ENCODE measurements at regions not wholly inside any gene's neighbourhood (a gene's known extent, or its start where the extent isn't known, plus 50 kb on each side); places are given as distances from the start of the nearest gene placed in this dataset.

DNA sequence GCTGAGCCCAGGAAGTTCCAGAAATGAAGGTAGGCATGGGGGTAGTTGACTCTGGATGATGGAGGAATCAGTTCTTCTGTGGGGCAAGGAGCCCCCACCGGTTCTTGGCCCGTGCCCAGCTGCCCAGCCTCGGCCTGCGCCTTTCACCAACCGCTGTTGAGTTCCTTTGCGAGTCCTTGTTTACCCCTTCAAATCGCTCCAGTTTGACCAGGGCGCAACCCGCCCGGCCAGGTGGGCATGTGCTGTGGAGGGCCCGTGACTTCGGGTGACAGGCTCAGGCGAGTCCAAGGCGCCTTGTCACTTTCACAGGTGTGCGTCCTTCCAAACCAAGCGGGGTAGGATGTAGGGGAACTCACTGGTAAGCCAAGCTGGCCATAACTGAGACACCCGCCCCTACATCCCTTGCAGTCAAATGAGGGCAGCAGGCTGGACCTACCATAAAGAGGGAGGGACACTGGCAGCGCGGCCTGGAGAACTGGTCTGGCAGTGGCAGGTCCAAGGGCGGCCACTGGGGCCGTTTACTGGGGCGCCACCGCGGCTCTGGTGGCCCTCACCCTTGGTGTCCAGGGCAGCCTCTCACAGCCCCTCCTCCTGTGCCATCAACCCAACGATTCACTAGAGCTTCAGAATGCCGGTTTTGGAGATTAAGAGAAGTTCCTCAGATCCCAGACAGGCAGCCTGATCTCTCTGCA lies 160.3 kb upstream of the ZIC3 start:
- ATAC-seq (ENCODE audit: poor library complexity) (no peak), DNase-seq (no peak)
- intact Hi-C loops (cut with DNase I): no loop called here

DNA sequence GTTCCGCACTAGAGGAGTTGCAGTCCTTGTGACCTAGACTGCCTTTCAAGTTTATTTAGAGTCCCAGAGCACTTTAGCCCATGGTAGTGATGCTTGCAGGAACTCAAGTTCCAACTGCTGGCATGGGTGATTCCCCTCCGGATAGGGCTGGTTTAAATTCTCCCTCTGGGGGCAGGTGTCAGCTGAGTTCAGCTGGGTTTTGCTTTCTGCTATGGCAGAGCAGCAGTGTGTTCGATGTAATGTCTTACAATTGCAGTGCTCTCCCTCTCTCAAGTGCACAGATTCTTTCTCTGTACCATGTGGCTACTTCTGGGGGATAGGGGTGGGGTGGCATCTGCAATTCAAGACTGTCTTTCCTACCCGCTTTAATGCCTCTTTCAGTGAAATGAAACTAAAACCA lies 164.8 kb upstream of the ZIC3 start:
- DNase-seq (no peak), ATAC-seq (ENCODE audit: poor library complexity) (no peak)
- intact Hi-C loops (cut with DNase I): no loop called here

DNA sequence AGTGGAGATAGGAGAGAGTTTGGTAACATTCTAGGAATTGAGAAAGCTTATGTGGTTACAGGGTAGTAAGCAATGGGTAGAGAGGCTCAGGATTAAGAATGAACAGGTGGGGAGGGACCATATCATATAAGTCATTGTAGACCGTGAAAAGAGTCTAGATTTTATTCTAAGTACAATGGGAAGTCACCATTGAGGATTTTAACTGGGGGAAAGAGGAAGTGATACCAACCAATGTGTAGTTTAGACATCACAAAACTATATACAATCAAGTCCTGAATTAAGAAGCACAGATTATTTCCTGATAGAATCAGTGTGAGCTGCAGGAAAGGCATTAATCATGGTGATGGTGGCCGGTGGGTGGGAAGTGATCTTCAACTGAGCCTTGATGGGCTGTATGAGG lies 178.3 kb upstream of the ZIC3 start:
- intact Hi-C loops (cut with DNase I): no loop called here
- no peak for ATAC-seq (ENCODE audit: poor library complexity)
- no peak for DNase-seq

DNA sequence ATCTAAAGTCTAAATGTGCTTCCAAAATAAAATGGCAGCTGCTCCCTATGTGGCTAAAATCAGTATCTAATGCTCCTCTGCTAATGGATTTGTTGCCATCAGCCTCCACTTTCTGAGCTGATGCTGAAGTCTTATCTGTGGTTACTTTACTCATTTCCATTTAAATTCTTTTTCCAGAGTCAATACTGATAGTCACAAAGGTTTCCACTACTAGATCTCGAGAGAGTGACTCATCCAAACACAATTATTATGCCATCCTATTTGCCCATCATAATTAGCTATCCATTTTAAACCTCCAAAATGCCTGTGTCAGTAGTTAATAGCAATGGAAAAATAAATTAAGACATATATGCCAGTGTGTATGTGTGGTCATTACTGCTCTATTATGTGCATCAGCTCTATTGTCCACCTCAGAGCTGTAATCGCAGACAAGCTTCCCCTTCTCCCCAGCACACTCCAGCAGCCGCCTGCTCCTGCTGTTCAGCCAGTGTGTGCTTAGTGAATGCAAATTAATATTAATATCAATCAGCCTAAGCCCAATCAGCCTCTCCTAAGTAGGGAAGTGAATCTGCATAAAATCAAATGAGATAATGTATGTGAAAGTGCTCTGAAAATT lies 199.8 kb upstream of the ZIC3 start:
- ATAC-seq (ENCODE audit: poor library complexity) (no peak), DNase-seq (no peak)
- intact Hi-C loops (cut with DNase I): no loop called here

DNA sequence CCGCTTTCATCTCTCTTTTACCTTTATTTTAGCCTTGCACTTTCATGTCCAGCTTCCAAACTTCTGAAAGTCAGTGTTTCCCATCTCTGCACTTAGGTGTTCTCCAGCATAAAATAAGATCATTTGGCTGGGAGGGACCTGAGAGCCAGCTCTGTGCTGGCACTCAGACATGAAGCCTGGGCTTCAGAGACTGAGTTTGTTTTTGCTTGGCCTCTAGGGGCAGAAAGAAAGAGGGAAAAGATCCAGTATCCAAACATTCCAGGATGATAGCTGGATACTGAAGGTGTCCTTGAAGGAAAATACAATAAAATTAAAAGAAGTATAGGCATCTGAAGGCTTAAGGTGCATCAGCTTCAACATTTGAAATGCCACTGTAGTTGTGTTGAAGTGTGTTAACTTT lies 202.4 kb upstream of the ZIC3 start:
- ATAC-seq (ENCODE audit: poor library complexity) (no peak), DNase-seq (no peak)
- intact Hi-C loops (cut with DNase I): no loop called here

DNA sequence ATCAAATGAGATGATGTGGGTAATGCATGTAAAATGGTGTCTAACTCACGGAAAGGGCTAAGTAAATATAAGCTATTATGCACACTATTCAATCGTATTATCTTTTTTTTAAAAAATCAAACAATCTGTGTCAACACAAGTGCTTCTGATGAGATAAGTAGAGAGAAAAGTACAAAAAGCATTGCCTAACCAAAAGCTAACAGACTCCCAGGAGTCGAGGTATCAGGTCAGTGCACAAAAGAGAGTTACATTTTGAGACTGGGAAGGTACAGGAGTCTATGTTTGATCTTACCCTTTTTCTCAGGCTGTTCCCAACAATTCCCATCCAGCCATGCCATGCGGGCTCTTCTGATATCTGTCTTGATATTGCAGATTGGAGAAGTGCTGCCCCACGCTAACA lies 203.3 kb upstream of the ZIC3 start:
- intact Hi-C loops (cut with DNase I): no loop called here
- DNase-seq (no peak), ATAC-seq (ENCODE audit: poor library complexity) (no peak)

DNA sequence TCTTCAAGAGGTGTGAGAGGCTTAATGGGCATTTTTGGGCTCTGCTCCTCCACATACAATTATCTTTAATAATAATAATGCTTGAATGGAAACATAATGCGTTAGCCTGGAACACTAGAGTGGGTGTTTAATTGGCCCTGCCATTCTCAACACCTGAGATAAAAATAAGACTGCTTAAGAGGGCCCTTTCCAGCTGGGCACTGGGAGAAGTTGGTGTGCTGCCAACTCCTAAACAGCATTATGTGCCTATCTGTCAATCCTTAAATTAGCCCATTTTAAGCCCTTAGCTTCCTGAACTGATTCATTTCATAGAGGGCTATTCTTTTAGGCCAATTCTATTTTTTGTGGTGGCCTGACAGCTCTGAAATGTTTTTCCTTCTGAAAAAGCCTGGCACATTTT lies 211.1 kb upstream of the ZIC3 start:
- intact Hi-C loops (cut with DNase I): no loop called here
- no peak for DNase-seq
- ATAC-seq (ENCODE audit: poor library complexity): no peak

DNA sequence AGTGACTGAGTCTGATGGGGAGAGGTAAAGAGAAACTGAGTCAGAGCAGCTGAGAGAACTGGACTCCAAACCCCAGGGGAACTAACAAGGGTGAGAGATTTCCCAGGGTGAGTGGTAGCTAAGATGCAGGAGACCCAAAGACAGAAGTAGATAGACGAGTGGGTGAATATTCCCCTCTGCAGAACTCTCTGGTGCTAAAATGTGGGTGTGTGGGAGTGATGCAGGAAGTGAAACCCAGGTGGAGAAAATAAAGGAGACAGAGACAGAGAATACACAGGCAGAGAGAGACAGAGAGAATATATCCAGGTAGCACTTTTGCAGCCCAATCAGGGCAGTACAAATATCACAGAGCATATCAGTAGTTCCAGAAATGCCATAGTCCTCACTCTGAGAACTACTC lies 212.5 kb upstream of the ZIC3 start:
- no peak for DNase-seq
- ATAC-seq (ENCODE audit: poor library complexity): no peak
- intact Hi-C loops (cut with DNase I): no loop called here

DNA sequence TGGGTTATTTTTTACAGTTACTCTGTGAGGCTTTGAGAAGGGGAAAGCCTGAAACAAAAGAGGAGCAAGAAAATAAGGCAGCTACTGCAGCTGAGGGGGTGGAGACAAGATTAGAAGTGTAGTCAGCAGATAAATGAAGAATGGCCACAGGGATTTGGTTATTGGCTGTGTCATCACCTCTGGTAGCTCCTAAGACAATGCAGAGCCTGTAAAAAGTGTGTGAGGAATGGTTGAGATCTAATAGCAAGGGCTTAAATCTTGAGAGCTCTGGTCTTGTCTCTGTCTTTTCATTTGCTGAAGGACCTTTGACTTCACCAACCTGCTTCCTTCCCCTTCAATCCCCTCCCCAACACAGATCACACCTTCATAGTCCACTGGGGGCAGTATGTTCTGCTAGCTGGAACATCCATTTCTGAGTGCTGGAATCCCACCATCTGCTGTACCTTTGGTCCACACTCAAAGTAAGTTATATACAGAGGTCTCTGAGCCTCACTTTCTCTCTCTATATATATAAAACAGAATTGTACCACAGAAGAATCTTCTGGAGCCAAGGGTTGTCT lies 213.7 kb upstream of the ZIC3 start:
- ATAC-seq (ENCODE audit: poor library complexity) (no peak), DNase-seq (no peak)
- intact Hi-C loops (cut with DNase I): no loop called here

DNA sequence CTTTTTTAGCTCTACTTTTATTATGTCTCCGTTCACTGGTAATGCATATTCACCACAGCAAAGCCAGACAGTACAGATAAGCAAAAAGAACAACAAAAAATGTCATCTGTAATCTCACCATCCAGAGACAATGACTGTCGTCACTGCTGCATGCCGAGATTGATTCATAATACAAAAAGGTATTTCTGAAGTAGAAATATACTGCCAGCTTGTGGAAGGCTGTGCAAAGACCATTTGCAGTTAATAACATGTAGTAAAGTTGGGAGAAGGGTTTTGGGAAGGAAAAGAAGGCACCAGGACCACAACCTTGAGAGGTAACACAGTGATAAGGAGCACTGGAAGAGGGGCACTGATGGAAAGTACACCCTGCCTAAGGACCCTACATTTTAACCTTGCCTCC lies 223.0 kb upstream of the ZIC3 start:
- ATAC-seq (ENCODE audit: poor library complexity) (no peak), DNase-seq (no peak)
- intact Hi-C loops (cut with DNase I): no loop called here

DNA sequence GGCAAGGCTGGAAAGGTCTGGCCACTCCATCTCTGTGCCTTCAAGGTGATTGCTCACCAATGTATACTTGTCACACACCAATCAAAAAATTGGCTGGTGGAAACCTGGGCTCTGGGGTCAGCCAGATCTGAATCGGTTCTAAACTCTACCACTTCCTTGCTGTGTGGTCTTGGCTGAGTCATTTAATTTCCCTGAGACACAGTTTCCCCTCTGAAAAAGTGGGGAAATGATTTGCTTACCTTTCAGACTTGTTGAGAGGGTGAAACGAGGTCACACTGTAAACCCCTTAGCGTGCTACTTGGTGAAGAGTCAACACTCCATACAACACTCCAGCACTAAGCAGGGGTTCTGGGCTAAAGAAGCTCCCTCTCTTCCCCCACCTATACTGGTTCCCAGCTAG lies 252.3 kb upstream of the ZIC3 start:
- no peak for ATAC-seq (ENCODE audit: poor library complexity)
- intact Hi-C loops (cut with DNase I): no loop called here

DNA sequence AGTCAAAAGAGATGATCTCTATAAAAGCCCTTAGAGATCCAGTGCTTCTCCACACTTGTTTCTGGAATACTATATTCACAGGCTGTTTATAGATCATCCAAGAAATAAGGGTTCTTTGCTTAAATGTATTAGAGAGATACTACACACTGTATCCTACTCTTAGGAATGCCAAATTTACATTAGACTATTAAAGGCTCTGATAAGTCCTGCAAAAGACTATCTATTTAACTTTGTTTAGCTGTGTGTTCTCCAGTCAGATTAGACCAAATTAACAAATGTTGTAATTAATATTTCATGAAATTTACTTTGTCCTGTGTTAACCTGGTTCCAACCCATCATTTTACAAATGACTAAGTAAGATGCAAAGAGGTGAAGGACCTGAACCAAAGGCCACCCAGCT lies 260.5 kb upstream of the ZIC3 start:
- intact Hi-C loops (cut with DNase I): no loop called here
- ATAC-seq (ENCODE audit: poor library complexity): no peak
- DNase-seq: no peak

More for the DNA sequence above, 252.3 kb upstream of the ZIC3 start:
- DNase-seq: no peak

DNA sequence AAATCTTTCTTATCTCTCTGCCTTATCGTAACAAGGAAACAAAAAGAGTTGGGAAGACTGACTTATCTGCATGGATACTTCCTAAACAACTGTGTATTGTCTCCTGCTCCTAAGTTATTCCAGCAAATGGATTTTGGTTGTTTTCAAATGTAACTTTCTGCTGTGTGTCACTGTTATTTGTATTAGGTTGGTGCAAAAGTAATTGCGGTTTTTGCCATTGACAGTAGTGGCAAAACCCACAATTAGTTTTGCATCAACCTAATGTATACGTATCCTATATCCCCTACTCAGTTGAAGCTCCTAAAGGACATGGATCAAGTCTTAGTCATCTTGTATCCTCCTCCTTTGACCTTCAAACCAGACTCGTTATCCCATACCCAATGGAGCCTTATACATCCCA lies 263.4 kb upstream of the GPR101 start:
- intact Hi-C loops (cut with DNase I): no loop called here
- DNase-seq (no peak), ATAC-seq (ENCODE audit: poor library complexity) (no peak)

DNA sequence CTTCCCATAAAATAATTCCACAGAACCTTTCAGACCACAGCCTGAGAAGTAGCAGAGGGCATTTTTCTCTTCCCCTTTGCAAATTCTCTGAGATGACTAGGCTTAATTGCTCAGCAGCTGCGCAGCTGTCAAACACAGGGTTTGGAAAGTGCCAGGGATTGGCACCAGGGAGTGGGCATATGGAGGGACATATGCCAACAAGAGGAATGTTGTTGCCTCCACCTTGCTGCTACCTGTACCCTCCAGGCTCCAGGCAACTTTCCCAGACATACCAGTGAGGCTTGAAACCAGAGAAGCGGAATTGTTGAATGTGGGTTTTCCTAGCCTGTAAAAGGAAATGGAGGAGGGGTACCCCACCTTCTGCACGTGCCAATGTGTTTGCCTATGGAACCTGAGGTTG lies 256.2 kb upstream of the GPR101 start:
- intact Hi-C loops (cut with DNase I): no loop called here
- ATAC-seq (ENCODE audit: poor library complexity) (no peak), DNase-seq (no peak)

DNA sequence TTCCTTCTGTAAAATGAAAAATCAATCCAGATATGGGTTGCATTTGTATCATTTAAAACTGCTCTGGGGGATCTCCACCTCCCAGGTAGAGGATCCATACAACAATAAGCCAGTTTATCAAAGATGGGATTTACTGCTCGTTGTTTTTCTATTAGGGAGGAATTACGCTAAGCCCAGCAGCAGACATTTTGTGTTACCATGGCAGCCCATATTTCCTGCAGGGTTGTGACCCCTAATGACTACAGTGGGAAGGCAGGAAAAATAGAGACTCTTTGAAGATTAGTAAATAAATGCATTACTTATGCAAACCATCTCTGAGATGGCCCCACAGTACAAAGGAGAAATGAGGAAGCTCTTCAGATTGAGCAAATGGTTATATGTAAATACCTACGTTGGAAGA lies 253.4 kb upstream of the GPR101 start:
- ATAC-seq (ENCODE audit: poor library complexity) (no peak), DNase-seq (no peak)
- intact Hi-C loops (cut with DNase I): no loop called here

DNA sequence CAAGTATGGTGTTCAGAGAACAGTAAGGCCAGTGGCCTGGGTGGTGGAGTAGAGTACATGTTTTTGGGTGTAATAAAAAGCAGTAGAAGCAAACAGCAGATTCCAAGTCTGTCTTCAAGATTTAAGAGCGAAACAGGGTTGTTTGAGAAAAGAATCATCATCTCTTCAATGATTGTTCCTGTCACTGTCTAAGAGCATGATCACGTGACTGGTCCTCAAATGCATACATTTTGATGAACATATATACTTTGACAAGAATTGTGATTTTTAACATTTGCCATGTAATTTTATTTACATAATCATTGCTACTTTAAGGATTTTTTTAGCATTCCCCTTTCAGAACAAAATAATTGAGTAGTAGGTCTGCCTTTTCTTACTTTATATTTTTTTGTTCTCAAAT lies 252.6 kb upstream of the GPR101 start:
- intact Hi-C loops (cut with DNase I): no loop called here
- DNase-seq (no peak), ATAC-seq (ENCODE audit: poor library complexity) (no peak)

DNA sequence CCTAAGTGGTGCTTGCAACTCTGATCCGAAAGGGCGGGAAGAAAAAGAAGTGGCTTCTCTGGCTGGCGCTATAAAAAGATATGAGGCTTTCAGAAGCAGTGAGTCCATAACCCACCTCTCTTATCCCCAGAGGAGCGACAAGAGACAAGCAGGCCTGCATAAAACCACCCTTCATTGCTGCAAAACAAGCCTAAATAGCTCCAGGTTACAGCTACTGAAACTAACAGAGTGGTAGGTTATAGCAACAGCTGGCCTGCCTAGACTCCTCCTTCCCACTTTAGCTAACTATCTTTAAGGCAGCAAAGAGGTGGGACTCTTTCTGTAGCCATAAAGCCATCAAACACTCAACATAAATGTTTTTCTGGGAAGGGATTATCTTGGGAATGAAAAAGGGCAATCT lies 245.0 kb upstream of the GPR101 start:
- DNase-seq (no peak), ATAC-seq (ENCODE audit: poor library complexity) (no peak)
- intact Hi-C loops (cut with DNase I): no loop called here

DNA sequence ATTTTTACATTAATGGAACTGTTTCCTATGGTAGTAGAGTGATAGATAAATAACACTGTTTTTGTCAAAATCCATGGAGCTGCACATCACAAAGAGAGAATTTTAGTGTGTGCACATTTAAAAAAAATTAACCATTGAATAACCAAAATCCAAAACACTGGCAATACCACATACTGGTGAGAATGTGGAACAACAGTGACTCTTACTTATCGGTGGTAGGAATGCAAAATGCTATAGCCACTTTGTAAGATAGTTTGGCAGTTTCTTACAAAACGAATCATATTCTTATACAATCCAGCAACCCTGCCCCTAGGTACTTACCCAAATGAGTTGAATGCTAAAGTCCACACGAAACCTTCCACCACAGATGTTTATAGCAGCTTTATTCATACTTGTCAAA lies 229.6 kb upstream of the GPR101 start:
- ATAC-seq (ENCODE audit: poor library complexity) (no peak), DNase-seq (no peak)
- intact Hi-C loops (cut with DNase I): no loop called here

DNA sequence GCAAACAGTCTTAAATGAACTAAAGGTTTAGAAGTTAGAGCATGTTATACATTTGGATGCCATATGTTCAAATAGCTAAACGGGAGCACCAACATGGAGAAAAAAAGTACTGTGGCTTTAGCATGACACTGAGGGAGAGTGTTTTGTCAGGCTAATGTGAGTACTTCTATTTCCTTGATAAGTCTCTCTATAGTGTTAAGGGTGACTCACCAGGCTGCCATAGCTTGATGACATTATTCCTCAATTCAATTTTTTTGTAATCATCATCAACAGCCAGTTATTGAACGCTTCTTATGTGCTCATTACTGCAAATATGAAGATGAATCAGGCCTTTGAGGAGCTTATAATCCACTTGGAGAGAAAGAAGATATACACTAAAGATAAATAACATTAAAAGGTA lies 211.4 kb upstream of the GPR101 start:
- DNase-seq (no peak), ATAC-seq (ENCODE audit: poor library complexity) (no peak)
- intact Hi-C loops (cut with DNase I): no loop called here

DNA sequence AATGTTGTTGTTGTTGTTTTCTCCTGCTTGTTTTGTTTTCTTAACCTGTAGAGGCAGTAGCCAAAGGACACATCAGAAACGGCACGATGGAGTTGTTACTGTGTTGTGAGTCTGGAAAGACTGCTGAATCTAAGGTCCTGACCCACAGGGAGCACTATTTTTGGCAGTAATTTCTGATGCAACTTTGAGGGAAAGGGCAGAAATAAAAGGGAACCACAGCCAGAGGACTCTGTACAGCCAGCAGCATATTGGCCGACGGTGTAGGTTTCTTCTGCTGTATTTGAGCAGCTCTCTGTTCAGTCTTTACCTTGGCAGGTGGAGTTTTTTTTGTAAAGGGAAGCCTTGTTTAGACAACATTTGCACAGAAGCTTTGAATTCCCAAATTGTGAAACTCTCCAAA lies 203.0 kb upstream of the GPR101 start:
- DNase-seq: no peak
- no peak for ATAC-seq (ENCODE audit: poor library complexity)
- intact Hi-C loops (cut with DNase I): no loop called here
